GM12878 (cell line): ENCODE measurements at regions not wholly inside any gene's neighbourhood (a gene's known extent, or its start where the extent isn't known, plus 50 kb on each side); places are given as distances from the start of the nearest gene placed in this dataset.

Experiments
- ATF3 ChIP-seq: IDR thresholded peaks from 2 replicates; pipeline ENCODE4 v1.6.1; 2011; ENCODE audit warnings: low read depth, mild to moderate bottlenecking, low read length, moderate library complexity, borderline replicate concordance; ENCODE audit errors: extremely low read depth
- CREB1 ChIP-seq: IDR thresholded peaks from 2 replicates; pipeline ENCODE4 v1.6.1; 2012; ENCODE audit warnings: low read depth, mild to moderate bottlenecking, inconsistent platforms
- CTCF ChIP-seq, 3 experiments: IDR thresholded peaks in 2 of 3; conservative IDR thresholded peaks in 1 of 3; 2 replicates each; pipeline ENCODE4 v1.5.1; 2011; ENCODE audit warnings: low read depth in 3 of 3, low read length in 3 of 3, mild to moderate bottlenecking in 3 of 3, control low read depth in 2 of 3, moderate library complexity in 2 of 3, inconsistent platforms in 1 of 3, mixed read lengths in 1 of 3; ENCODE audit not compliant: control insufficient read depth in 2 of 3, insufficient read depth in 1 of 3; ENCODE audit errors: extremely low read depth in 1 of 3
- EGR1 ChIP-seq, 2 experiments: IDR thresholded peaks; 1 replicate in 1 of 2; 2 replicates in 1 of 2; pipeline ENCODE4 v1.6.1; 2011 to 2012; ENCODE audit warnings: low read depth in 2 of 2, low read length in 2 of 2, borderline replicate concordance in 1 of 2, mild to moderate bottlenecking in 1 of 2, moderate library complexity in 1 of 2
- EP300 ChIP-seq, 2 experiments: fragments of 150-350 bp in 1 of 2; IDR thresholded peaks; 2 replicates each; pipeline ENCODE4 v1.6.1; 2011 to 2012; ENCODE audit warnings: low read depth in 2 of 2, low read length in 2 of 2, borderline replicate concordance in 1 of 2, improper control_type of control experiment in 1 of 2, inconsistent platforms in 1 of 2; ENCODE audit not compliant: control insufficient read depth in 1 of 2
- EZH2 ChIP-seq: IDR thresholded peaks from 2 replicates; pipeline ENCODE4 v1.6.1; 2012; ENCODE audit warnings: low read depth, mild to moderate bottlenecking, control low read depth, inconsistent platforms, low read length, borderline replicate concordance; ENCODE audit not compliant: control insufficient read depth
- HDGF ChIP-seq: fragments of 450-650 bp; IDR thresholded peaks from 2 replicates; pipeline ENCODE4 v1.6.1; 2016; ENCODE audit warnings: antibody characterized with exemption
- POLR2AphosphoS5 ChIP-seq: IDR thresholded peaks from 2 replicates; pipeline ENCODE4 v1.6.1; 2011; ENCODE audit warnings: mild to moderate bottlenecking, low read length, inconsistent platforms
- ZBTB33 ChIP-seq: fragments of 450-650 bp; IDR thresholded peaks from 2 replicates; pipeline ENCODE4 v1.6.1; 2017; ENCODE audit warnings: mild to moderate bottlenecking

- TF ChIP-seq HDGF, result no peak
- TF ChIP-seq EZH2, result no peak
- no peak for TF ChIP-seq ZBTB33
- TF ChIP-seq CREB1, result no peak
- no peak for TF ChIP-seq ATF3
- TF ChIP-seq POLR2AphosphoS5, result no peak
- no peak for TF ChIP-seq EP300 (IDR thresholded peaks at IDR 0.05; ENCODE audit: borderline replicate concordance in 1 of 2, control insufficient read depth in 1 of 2, low read depth in 2 of 2, low read length in 2 of 2)
- TF ChIP-seq CTCF (IDR thresholded peaks at IDR 0.05 in 2 of 3, conservative IDR thresholded peaks at IDR 0.05 in 1 of 3; ENCODE audit: control insufficient read depth in 2 of 3, extremely low read depth in 1 of 3, insufficient read depth in 1 of 3, low read depth in 3 of 3, low read length in 3 of 3), result no peak
- TF ChIP-seq EGR1 (IDR thresholded peaks at IDR 0.05; ENCODE audit: borderline replicate concordance in 1 of 2, low read depth in 2 of 2, low read length in 2 of 2), result no peak
These were observed 123.0 kb downstream of the LYPLAL1 start for GRCh38 chr1:219296430-219297355.
